HCT116 (cell line): ENCODE measurements at regions not wholly inside any gene's neighbourhood (a gene's known extent, or its start where the extent isn't known, plus 50 kb on each side); places are given as distances from the start of the nearest gene placed in this dataset.

ENCODE experiments used
- ATAC-seq: fragments of 200-7000 bp; cut with Tn5 transposase; 2 replicates; pipeline ENCODE4 v1.9.1; 2020; ENCODE audit warnings: mild to moderate bottlenecking, moderate library complexity
- BruUV-seq: library from RNA; stranded (reverse); fragments of 400-500 nt; replicated peaks from 2 replicates; lab custom pipeline; 2021; lab: Mats Ljungman, UMichigan
- CTCF ChIA-PET: fragments of 300-600 bp; sonication (Branson Sonifier 250); formaldehyde crosslinking; loops from one replicate; lab custom pipeline; 2021; ENCODE audit warnings: antibody characterized with exemption; lab: Charles Lee
- POLR2A ChIA-PET: fragments of 300-600, 350-600 bp; sonication (Branson Sonifier 250); formaldehyde crosslinking; loops from one replicate; lab custom pipeline; 2021; ENCODE audit warnings: antibody characterized with exemption; lab: Charles Lee
- RAD21 ChIA-PET, 2 experiments: fragments of 300-600 bp; sonication (Branson Sonifier 250); formaldehyde crosslinking; loops; one replicate each; lab custom pipeline; 2023; ENCODE audit warnings: low total read pairs in 2 of 2; ENCODE audit not compliant: uncharacterized antibody in 2 of 2, unreplicated experiment in 2 of 2, low non-redundant PET in 1 of 2; lab: Charles Lee
- DNase-seq: peaks from one replicate; pipeline ENCODE4 v3.0.0-alpha.2; 2010; ENCODE audit warnings: low read depth, low spot score
- H2AFZ ChIP-seq: fragments of 200-600 bp; shearing (Covaris generic), sonication (generic); 2 replicates; pipeline ENCODE4 v1.6.1; 2017; ENCODE audit warnings: low read depth, mixed run types, mixed read lengths, antibody characterized with exemption, low read length; ENCODE audit not compliant: poor library complexity, severe bottlenecking
- H3K27ac ChIP-seq: 2 replicates; pipeline ENCODE4 v1.5.1; 2012; ENCODE audit warnings: low read depth, low read length
- H3K27me3 ChIP-seq: fragments of 200-600 bp; sonication (generic); 2 replicates; pipeline ENCODE4 v1.6.1; 2016; ENCODE audit warnings: mixed run types, low read length, mixed read lengths; ENCODE audit not compliant: insufficient read depth
- H3K36me3 ChIP-seq, 2 experiments: fragments of 200-500 bp in 1 of 2; fragments of 200-600 bp in 1 of 2; sonication (Bioruptor generic) in 1 of 2; sonication (generic) in 1 of 2; 2 replicates each; pipeline versions ENCODE4 v1.5.1 to v1.6.1; 2014 to 2016; ENCODE audit warnings: low read length in 2 of 2, inconsistent platforms in 1 of 2, mixed read lengths in 1 of 2, mixed run types in 1 of 2; ENCODE audit not compliant: insufficient read depth in 2 of 2, control insufficient read depth in 1 of 2
- H3K4me1 ChIP-seq, 2 experiments: fragments of 200-600 bp in 1 of 2; sonication (generic) in 1 of 2; 2 replicates each; pipeline versions ENCODE4 v1.5.1 to v1.6.1; 2012 to 2017; ENCODE audit warnings: low read length in 2 of 2, inconsistent platforms in 1 of 2, mild to moderate bottlenecking in 1 of 2, mixed read lengths in 1 of 2, mixed run types in 1 of 2, moderate library complexity in 1 of 2; ENCODE audit not compliant: insufficient read depth in 2 of 2, control insufficient read depth in 1 of 2
- H3K4me2 ChIP-seq: fragments of 200-600 bp; sonication (generic); 2 replicates; pipeline ENCODE4 v1.6.1; 2017; ENCODE audit warnings: mixed run types, low read length, mixed read lengths
- H3K4me3 ChIP-seq, 2 experiments: fragments of 200-600 bp in 1 of 2; sonication (generic) in 1 of 2; replicated peaks in 1 of 2; 2 replicates each; pipeline ENCODE4 v1.5.1; 2011 to 2016; ENCODE audit warnings: low read length in 2 of 2, control low read depth in 1 of 2, low read depth in 1 of 2, mild to moderate bottlenecking in 1 of 2, mixed read lengths in 1 of 2, mixed run types in 1 of 2
- H3K79me2 ChIP-seq: fragments of 200-600 bp; sonication (generic); 2 replicates; pipeline ENCODE4 v1.6.1; 2017; ENCODE audit warnings: mild to moderate bottlenecking, mixed run types, low read length, moderate library complexity, mixed read lengths; ENCODE audit not compliant: insufficient read depth
- H3K9ac ChIP-seq: fragments of 200-600 bp; sonication (generic); 2 replicates; pipeline ENCODE4 v1.6.1; 2016; ENCODE audit warnings: low read length, mixed read lengths
- H3K9me2 ChIP-seq: fragments of 200-600 bp; sonication (generic), shearing (Covaris generic); 2 replicates; pipeline ENCODE4 v1.6.1; 2017; ENCODE audit warnings: mixed run types, mild to moderate bottlenecking, moderate library complexity; ENCODE audit not compliant: insufficient read depth
- H3K9me3 ChIP-seq, 2 experiments: fragments of 200-500 bp in 1 of 2; fragments of 200-600 bp in 1 of 2; sonication (Bioruptor generic) in 1 of 2; sonication (generic) in 1 of 2; 2 replicates each; pipeline ENCODE4 v1.6.1; 2014 to 2017; ENCODE audit warnings: low read length in 2 of 2, mixed read lengths in 2 of 2, inconsistent platforms in 1 of 2, low read depth in 1 of 2, mild to moderate bottlenecking in 1 of 2, mixed run types in 1 of 2, moderate library complexity in 1 of 2; ENCODE audit not compliant: control insufficient read depth in 1 of 2, insufficient read depth in 1 of 2
- H4K20me1 ChIP-seq: fragments of 200-600 bp; sonication (generic), shearing (Covaris generic); 2 replicates; pipeline ENCODE4 v1.6.1; 2017; ENCODE audit warnings: mixed run types, mild to moderate bottlenecking, moderate library complexity; ENCODE audit not compliant: insufficient read depth
- EZH2phosphoT487 ChIP-seq: fragments of 200-600 bp; IDR thresholded peaks from 2 replicates; pipeline ENCODE4 v1.6.1; 2018; ENCODE audit warnings: antibody characterized with exemption, borderline replicate concordance
- FOSL1 ChIP-seq: IDR thresholded peaks from 2 replicates; pipeline ENCODE4 v1.6.1; 2012; ENCODE audit warnings: low read depth
- MAX ChIP-seq: IDR thresholded peaks from 2 replicates; pipeline ENCODE4 v1.6.1; 2012
- SIN3A ChIP-seq: IDR thresholded peaks from 2 replicates; pipeline ENCODE4 v1.6.1; 2012; ENCODE audit warnings: low read depth
- intact Hi-C: fragments of 100-400 bp; cut with micrococcal nuclease; formaldehyde crosslinking; loops from 2 replicates; pipeline ENCODE4 v1.10.0; 2022

GRCh38 chr3:177470197-177470941, 273.1 kb upstream of the TBL1XR1 start:
- POLR2A ChIA-PET = no interaction called here
- Histone ChIP-seq H3K36me3 (no peaks in the 10 kb centered on the region), H3K4me3 (no peak overlapping the region), H3K9me3 (no peaks in the 10 kb centered on the region), H3K9me2 (no peaks in the 10 kb centered on the region), H3K27ac (no peak overlapping the region), H3K27me3 (no peaks in the 10 kb centered on the region), H4K20me1 (no peaks in the 10 kb centered on the region), H2AFZ (no peak overlapping the region), H3K79me2 (no peaks in the 10 kb centered on the region), H3K4me1 (no peaks in the 10 kb centered on the region), H3K9ac (no peak overlapping the region), H3K4me2 (no peak overlapping the region)
- DNase-seq = no peak
- CTCF ChIA-PET = interaction anchor here (1.3 kb wide), 1 partner anchor 420 kb away, joined by 3 read pairs; no protein-coding TSS in a partner anchor
- no TSS peak for BruUV-seq
- TF ChIP-seq EZH2phosphoT487 (no peak), SIN3A (no peak)
- RAD21 ChIA-PET = interaction anchor here in 1 of 2 experiments (0.6 kb wide), 1 partner anchor 561 kb away, joined by 3 read pairs; no protein-coding TSS in a partner anchor
- ATAC-seq = no peak
- intact Hi-C loops = no loop called here

GRCh38 chr3:177471733-177472480, 274.6 kb upstream of the TBL1XR1 start:
- no peak for DNase-seq
- no peaks in the 10 kb centered on the region for H3K79me2 ChIP-seq
- no peak for TF ChIP-seq MAX
- TF ChIP-seq FOSL1 = no peak
- TF ChIP-seq, all 23 proteins: peak for 0
- POLR2A ChIA-PET = no interaction called here
- H3K9me2 ChIP-seq = no peaks in the 10 kb centered on the region
- BruUV-seq = no TSS peak
- intact Hi-C loops = no loop called here
- H3K9me3 ChIP-seq = no peaks in the 10 kb centered on the region
- RAD21 ChIA-PET = no interaction called here
- H3K27ac ChIP-seq = no peak overlapping the region
- H3K36me3 ChIP-seq = no peaks in the 10 kb centered on the region
- no peak overlapping the region for H3K9ac ChIP-seq
- H3K4me3 ChIP-seq = no peak overlapping the region
- no peaks in the 10 kb centered on the region for H4K20me1 ChIP-seq
- H3K4me1 ChIP-seq = no peaks in the 10 kb centered on the region
- CTCF ChIA-PET = no interaction called here
- H3K27me3 ChIP-seq = no peaks in the 10 kb centered on the region
- H2AFZ ChIP-seq = no peak overlapping the region
- ATAC-seq = no peak
- no peak overlapping the region for H3K4me2 ChIP-seq
